GM12891 (cell line): ENCODE measurements at regions not wholly inside any gene's neighbourhood (a gene's known extent, or its start where the extent isn't known, plus 50 kb on each side); places are given as distances from the start of the nearest gene placed in this dataset.

Experiments used
- DNase-seq: peaks from one replicate; pipeline ENCODE4 v3.0.0; 2011; ENCODE audit warnings: low spot score; ENCODE audit not compliant: insufficient read length
- FAIRE-seq: peaks from 2 replicates; lab custom pipeline; 2011; peaks lifted over from hg19 to GRCh38; lab: Jason Lieb, UNC
- PAX5 ChIP-seq: IDR thresholded peaks from 2 replicates; pipeline ENCODE4 v1.6.1; 2011; ENCODE audit warnings: low read length, moderate library complexity, mild to moderate bottlenecking; ENCODE audit not compliant: insufficient read depth, severe bottlenecking
- POLR2A ChIP-seq: IDR thresholded peaks from 2 replicates; pipeline ENCODE4 v1.6.1; 2011; ENCODE audit warnings: low read depth, low read length, control low read depth
- POLR2AphosphoS5 ChIP-seq: IDR thresholded peaks from 2 replicates; pipeline ENCODE4 v1.6.1; 2011; ENCODE audit warnings: low read depth, low read length, control low read depth
- POU2F2 ChIP-seq: IDR thresholded peaks from 2 replicates; pipeline ENCODE4 v1.6.1; 2011; ENCODE audit warnings: low read depth, mild to moderate bottlenecking, control low read depth, low read length, moderate library complexity
- SPI1 ChIP-seq: IDR thresholded peaks from 2 replicates; pipeline ENCODE4 v1.6.1; 2011; ENCODE audit warnings: low read depth, low read length, control low read depth
- TAF1 ChIP-seq: IDR thresholded peaks from 2 replicates; pipeline ENCODE4 v1.6.1; 2011; ENCODE audit warnings: low read depth, low read length, control low read depth

DNA sequence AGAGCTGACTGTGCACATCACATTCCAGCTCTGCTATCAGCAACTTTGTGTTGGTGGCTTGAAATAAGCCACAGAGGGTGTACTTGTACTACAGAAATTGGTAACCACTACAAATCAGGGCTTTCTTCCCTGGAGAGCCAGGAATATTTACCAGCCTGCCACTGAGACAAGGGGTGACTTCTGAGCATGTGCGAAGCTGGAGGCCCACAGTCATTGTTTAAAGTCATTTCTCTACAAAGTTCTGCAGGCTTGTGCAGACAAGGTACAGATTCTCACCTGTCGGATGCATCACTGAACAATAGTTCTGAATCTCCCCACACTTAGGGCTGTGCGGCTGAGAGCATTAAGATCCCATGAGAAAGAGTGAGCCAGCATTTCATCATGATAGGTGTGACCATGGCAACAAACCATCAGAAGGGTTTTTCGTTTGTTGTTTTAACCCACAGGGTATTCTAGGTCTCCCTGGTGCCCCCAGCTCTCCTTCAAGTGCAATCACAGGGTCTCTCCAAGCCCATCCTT lies 292.8 kb downstream of the CDC5L start:
- TF ChIP-seq TAF1 (no peak), PAX5 (no peak), POLR2A (no peak), SPI1 (no peak), POLR2AphosphoS5 (no peak), POU2F2 (no peak)
- DNase-seq (no peak), FAIRE-seq (no peak)

DNA sequence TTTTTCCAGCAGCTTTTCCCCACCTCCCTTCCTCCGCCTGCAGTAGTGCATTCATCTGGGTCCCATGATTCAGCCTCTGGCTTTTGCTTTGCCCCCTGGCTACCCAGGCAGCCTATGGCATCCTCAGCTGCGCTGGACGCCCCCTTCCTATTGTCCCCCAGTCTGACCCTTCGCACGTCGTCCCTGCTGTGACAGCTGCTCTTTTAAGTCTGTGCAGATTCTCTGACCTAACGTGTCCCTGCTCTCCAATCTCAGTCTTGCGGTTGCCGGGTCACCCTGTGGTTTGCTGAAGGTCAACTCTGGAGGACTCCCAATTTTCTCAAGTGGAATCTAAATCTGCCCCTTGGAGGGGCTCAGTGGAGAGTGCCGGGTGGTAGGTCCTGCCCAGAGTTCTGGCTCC lies 294.3 kb downstream of the CDC5L start:
- no peak for DNase-seq
- TF ChIP-seq TAF1: no peak
- no peak for TF ChIP-seq PAX5
- no peak for TF ChIP-seq POLR2A
- TF ChIP-seq SPI1: no peak
- no peak for TF ChIP-seq POU2F2
- TF ChIP-seq POLR2AphosphoS5: no peak
- FAIRE-seq: no peak

- TF ChIP-seq SPI1: no peak
- no peak for TF ChIP-seq POLR2A
- TF ChIP-seq TAF1: no peak
- TF ChIP-seq POLR2AphosphoS5: no peak
- TF ChIP-seq POU2F2: no peak
- no peak for TF ChIP-seq PAX5
- no peak for FAIRE-seq
- no peak for DNase-seq
Observed at GRCh38 chr6:44682280-44682679, 294.8 kb downstream of the CDC5L start.

GRCh38 chr6:44682987-44683779 lies 295.7 kb downstream of the CDC5L start:
- no peak for FAIRE-seq
- TF ChIP-seq POLR2AphosphoS5: no peak
- TF ChIP-seq TAF1: no peak
- TF ChIP-seq POLR2A: no peak
- no peak for TF ChIP-seq POU2F2
- no peak for TF ChIP-seq PAX5
- no peak for TF ChIP-seq SPI1
- DNase-seq: no peak

- FAIRE-seq (no peak), DNase-seq (no peak)
- TF ChIP-seq TAF1 (no peak), POLR2A (no peak), POLR2AphosphoS5 (no peak), POU2F2 (no peak), SPI1 (no peak), PAX5 (no peak)
Observed at GRCh38 chr6:44685213-44685612, 297.7 kb downstream of the CDC5L start.

DNA sequence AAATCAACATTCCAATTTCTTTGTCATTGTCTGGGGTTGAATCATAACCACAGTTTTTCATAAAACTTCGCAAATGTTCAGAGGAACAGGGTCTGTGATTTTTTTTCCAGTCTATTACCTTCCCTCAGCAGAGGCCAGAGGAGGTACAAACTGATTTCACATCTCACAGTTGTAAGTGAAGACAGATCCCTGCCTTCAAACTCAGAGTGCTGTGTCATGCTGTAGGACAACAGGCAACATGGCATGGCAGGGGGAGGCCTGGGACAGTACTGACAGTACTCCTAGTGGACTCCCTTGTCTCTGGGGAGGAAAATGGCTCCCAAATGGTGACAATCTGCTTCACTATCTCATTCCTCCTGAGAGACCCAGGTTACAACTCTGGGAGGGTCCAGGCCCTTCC lies 308.6 kb downstream of the CDC5L start:
- no peak for FAIRE-seq
- no peak for TF ChIP-seq PAX5
- no peak for TF ChIP-seq SPI1
- TF ChIP-seq POLR2A: no peak
- no peak for TF ChIP-seq POLR2AphosphoS5
- TF ChIP-seq TAF1: no peak
- no peak for TF ChIP-seq POU2F2
- DNase-seq: no peak

- FAIRE-seq: no peak
- no peak for DNase-seq
Observed at GRCh38 chr6:44696686-44697085, 309.2 kb downstream of the CDC5L start.

GRCh38 chr6:44697327-44697726 lies 309.8 kb downstream of the CDC5L start:
- no peak for FAIRE-seq
- TF ChIP-seq POLR2A: no peak
- TF ChIP-seq SPI1: no peak
- TF ChIP-seq POU2F2: no peak
- TF ChIP-seq PAX5: no peak
- no peak for TF ChIP-seq POLR2AphosphoS5
- TF ChIP-seq TAF1: no peak
- DNase-seq: no peak

More at GRCh38 chr6:44696686-44697085, 309.2 kb downstream of the CDC5L start:
- no peak for TF ChIP-seq POU2F2
- TF ChIP-seq TAF1: no peak
- no peak for TF ChIP-seq PAX5
- no peak for TF ChIP-seq POLR2A
- no peak for TF ChIP-seq SPI1
- TF ChIP-seq POLR2AphosphoS5: no peak

DNA sequence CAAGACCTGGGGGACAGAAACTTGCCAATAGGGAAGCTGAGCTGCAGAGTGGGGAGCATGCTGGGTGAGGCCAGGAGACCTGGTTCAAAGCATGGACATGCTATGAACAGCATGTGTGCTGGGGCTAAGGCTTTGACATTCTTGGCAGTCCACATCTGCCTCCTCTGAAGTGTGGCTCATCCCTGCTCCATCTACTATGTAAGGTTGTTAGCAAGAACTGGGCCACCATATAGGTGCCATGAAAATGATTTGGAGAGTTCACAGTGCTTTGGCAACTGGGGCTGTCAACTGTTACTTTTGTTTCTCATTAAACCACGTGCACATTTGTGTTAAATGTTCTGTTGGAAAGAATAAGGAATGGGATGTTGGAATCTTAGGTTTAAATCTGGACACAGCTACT lies 311.1 kb downstream of the CDC5L start:
- TF ChIP-seq POLR2A: no peak
- TF ChIP-seq TAF1: no peak
- no peak for TF ChIP-seq POLR2AphosphoS5
- TF ChIP-seq PAX5: no peak
- no peak for TF ChIP-seq POU2F2
- FAIRE-seq (no peak), DNase-seq (no peak)

- no peak for DNase-seq
- no peak for FAIRE-seq
- TF ChIP-seq POLR2AphosphoS5 (no peak), SPI1 (no peak), PAX5 (no peak), POU2F2 (no peak), TAF1 (no peak), POLR2A (no peak)
Observed at GRCh38 chr6:44699082-44699481, 311.6 kb downstream of the CDC5L start.

- DNase-seq (no peak), FAIRE-seq (no peak)
- TF ChIP-seq PAX5 (no peak), POLR2AphosphoS5 (no peak), SPI1 (no peak), POU2F2 (no peak), TAF1 (no peak), POLR2A (no peak)
Observed at GRCh38 chr6:44699851-44700250, 312.3 kb downstream of the CDC5L start.
